ENCODE measurements at regions not wholly inside any gene's neighbourhood (a gene's known extent, or its start where the extent isn't known, plus 50 kb on each side); places are given as distances from the start of the nearest gene placed in this dataset.

GRCh38 chrX:85630901-85631300 is 251.4 kb upstream of the POF1B start:
- TF ChIP-seq RAD21 (conservative IDR thresholded peaks at IDR 0.05) (no peak), CTCF (IDR thresholded peaks at IDR 0.05; ENCODE audit: poor library complexity, severe bottlenecking) (no peak), EP300 (conservative IDR thresholded peaks at IDR 0.05; ENCODE audit: poor library complexity, severe bottlenecking) (no peak), EZH2 (IDR thresholded peaks at IDR 0.05; ENCODE audit: borderline replicate concordance, insufficient read depth, low read length, poor library complexity, severe bottlenecking) (no peak), REST (IDR thresholded peaks at IDR 0.05; ENCODE audit: borderline replicate concordance) (no peak), POLR2AphosphoS5 (IDR thresholded peaks at IDR 0.05) (no peak), TAF1 (IDR thresholded peaks at IDR 0.05; ENCODE audit: low read depth) (no peak), SMC3 (conservative IDR thresholded peaks at IDR 0.05; ENCODE audit: poor library complexity) (no peak)
